Thoracic aorta (tissue), 2 donors: ENCODE measurements at regions not wholly inside any gene's neighbourhood (a gene's known extent, or its start where the extent isn't known, plus 50 kb on each side); places are given as distances from the start of the nearest gene placed in this dataset.

Experiments used
- ATAC-seq: fragments of 150-250 bp; one replicate; pipeline ENCODE4 v1.8.0; 2017; ENCODE audit warnings: low read depth; ENCODE audit not compliant: insufficient number of reproducible peaks, low FRiP score
- DNase-seq: peaks from one replicate; pipeline ENCODE4 v3.0.0-alpha.2; 2020; ENCODE audit warnings: low spot score
- H3K27ac ChIP-seq, 2 donors: fragments of 200-600 bp; sonication (generic); 1 replicate in 1 of 2; 2 replicates in 1 of 2; pipeline ENCODE4 v1.5.1; 2016; ENCODE audit warnings: mild to moderate bottlenecking in 2 of 2, moderate library complexity in 2 of 2
- H3K27me3 ChIP-seq: fragments of 200-600 bp; sonication (generic); replicated peaks from 2 replicates; pipeline ENCODE4 v1.6.0; 2016; ENCODE audit warnings: mild to moderate bottlenecking; ENCODE audit not compliant: insufficient read depth
- H3K36me3 ChIP-seq: fragments of 200-600 bp; sonication (generic); one replicate; pipeline ENCODE4 v1.5.1; 2016
- H3K4me1 ChIP-seq, 2 donors: fragments of 200-600 bp; sonication (generic); 1 replicate in 1 of 2; 2 replicates in 1 of 2; pipeline versions ENCODE4 v1.5.1 to v1.6.0; 2016; ENCODE audit warnings: low read depth in 2 of 2, mild to moderate bottlenecking in 1 of 2; ENCODE audit not compliant: control insufficient read depth in 1 of 2
- H3K4me3 ChIP-seq: fragments of 200-600 bp; sonication (generic); 2 replicates; pipeline ENCODE4 v1.5.1; 2016; ENCODE audit warnings: mild to moderate bottlenecking
- H3K9me3 ChIP-seq: fragments of 200-600 bp; sonication (generic); 2 replicates; pipeline ENCODE4 v1.5.1; 2016
- TF ChIP-seq, protein P1 (sequence below): fragments of 200-600 bp; sonication (generic); IDR thresholded peaks from one replicate; pipeline ENCODE4 v1.5.1; 2019; ENCODE audit warnings: antibody characterized with exemption

GRCh38 chr16:65710107-65710506 lies 588.2 kb upstream of the CDH11 start:
- ATAC-seq (no peak), DNase-seq (no peak)
- TF ChIP-seq, protein P1, sequence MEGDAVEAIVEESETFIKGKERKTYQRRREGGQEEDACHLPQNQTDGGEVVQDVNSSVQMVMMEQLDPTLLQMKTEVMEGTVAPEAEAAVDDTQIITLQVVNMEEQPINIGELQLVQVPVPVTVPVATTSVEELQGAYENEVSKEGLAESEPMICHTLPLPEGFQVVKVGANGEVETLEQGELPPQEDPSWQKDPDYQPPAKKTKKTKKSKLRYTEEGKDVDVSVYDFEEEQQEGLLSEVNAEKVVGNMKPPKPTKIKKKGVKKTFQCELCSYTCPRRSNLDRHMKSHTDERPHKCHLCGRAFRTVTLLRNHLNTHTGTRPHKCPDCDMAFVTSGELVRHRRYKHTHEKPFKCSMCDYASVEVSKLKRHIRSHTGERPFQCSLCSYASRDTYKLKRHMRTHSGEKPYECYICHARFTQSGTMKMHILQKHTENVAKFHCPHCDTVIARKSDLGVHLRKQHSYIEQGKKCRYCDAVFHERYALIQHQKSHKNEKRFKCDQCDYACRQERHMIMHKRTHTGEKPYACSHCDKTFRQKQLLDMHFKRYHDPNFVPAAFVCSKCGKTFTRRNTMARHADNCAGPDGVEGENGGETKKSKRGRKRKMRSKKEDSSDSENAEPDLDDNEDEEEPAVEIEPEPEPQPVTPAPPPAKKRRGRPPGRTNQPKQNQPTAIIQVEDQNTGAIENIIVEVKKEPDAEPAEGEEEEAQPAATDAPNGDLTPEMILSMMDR, result no peak
- H3K27me3 ChIP-seq, result no peaks in the 10 kb centered on the region
- no peaks in the 10 kb centered on the region for H3K36me3 ChIP-seq
- H3K9me3 ChIP-seq, result no peaks in the 10 kb centered on the region
- H3K4me3 ChIP-seq, result no peak overlapping the region
- no peaks in the 10 kb centered on the region for H3K4me1 ChIP-seq
- no peak overlapping the region for H3K27ac ChIP-seq

- Histone ChIP-seq H3K27me3 (no peaks in the 10 kb centered on the region), H3K4me3 (no peak overlapping the region), H3K27ac (no peak overlapping the region), H3K36me3 (no peaks in the 10 kb centered on the region), H3K9me3 (no peaks in the 10 kb centered on the region), H3K4me1 (no peaks in the 10 kb centered on the region)
- TF ChIP-seq, protein P1, result no peak
- DNase-seq (no peak), ATAC-seq (no peak)
Measured at GRCh38 chr16:65704866-65705265, 583.0 kb upstream of the CDH11 start.

DNA sequence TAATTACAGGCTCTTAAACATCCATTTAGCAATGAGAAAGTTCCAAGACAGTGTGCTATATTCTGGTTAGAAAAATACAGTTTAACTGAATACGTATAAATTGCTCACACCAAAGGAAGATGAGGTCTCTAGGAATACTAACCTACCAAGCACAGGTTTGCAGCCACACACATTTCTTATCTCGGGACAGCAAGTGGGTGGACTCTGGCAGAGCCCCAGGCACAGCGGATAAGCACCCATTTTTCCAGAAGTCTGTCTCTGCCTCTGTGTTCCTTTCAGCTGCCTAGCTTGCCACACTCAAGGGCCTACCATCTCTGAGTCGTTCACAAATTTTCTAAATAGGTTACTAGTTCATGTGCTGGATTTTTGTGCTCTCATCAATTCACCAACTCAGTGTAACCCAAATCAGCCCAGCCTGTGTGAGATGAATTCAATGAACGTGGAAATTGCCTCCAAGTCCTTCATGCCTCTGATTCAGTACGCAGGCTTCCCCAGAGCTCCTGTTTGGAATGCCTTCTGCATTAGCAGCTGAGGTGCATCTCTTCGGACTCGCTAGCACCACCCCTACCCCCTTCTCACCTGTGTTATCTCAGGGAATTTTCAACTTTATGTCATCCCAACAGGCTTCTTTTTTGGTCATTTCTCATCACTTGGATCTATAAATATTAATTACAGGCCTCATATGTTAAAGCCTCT lies 581.0 kb upstream of the CDH11 start:
- no peaks in the 10 kb centered on the region for H3K27me3 ChIP-seq
- no peak overlapping the region for H3K4me3 ChIP-seq
- no peaks in the 10 kb centered on the region for H3K36me3 ChIP-seq
- ATAC-seq (no peak), DNase-seq (no peak)
- no peak overlapping the region for H3K27ac ChIP-seq
- H3K4me1 ChIP-seq, result peaks cover 0 to 9% of the 10 kb centered on the region in 2 donors
- TF ChIP-seq, protein P1, result no peak
- no peaks in the 10 kb centered on the region for H3K9me3 ChIP-seq

DNA sequence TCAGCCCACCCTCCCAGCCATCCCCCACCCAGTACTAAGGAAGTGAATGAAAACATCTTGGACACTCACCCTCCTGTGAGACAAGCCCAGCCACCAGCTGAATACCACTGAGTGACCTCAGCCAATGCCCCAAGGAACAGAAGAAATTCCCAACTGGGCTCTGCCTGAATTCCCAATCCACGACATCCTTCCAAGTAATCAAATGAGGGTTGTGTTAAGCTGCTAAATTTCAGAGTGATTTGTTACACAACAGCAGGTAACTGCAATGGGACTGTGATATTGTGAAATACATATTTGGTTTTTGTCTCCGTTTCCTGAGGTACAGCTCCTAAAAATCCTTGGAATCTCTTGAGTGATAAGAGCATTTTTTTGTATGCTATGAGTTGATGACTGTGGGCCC lies 578.7 kb upstream of the CDH11 start:
- no peak for DNase-seq
- ATAC-seq, result no peak
- Histone ChIP-seq H3K4me1 (peaks cover 0 to 9% of the 10 kb centered on the region in 2 donors), H3K27ac (no peak overlapping the region), H3K9me3 (no peaks in the 10 kb centered on the region), H3K27me3 (no peaks in the 10 kb centered on the region), H3K4me3 (no peak overlapping the region), H3K36me3 (no peaks in the 10 kb centered on the region)
- TF ChIP-seq, protein P1, result no peak

DNA sequence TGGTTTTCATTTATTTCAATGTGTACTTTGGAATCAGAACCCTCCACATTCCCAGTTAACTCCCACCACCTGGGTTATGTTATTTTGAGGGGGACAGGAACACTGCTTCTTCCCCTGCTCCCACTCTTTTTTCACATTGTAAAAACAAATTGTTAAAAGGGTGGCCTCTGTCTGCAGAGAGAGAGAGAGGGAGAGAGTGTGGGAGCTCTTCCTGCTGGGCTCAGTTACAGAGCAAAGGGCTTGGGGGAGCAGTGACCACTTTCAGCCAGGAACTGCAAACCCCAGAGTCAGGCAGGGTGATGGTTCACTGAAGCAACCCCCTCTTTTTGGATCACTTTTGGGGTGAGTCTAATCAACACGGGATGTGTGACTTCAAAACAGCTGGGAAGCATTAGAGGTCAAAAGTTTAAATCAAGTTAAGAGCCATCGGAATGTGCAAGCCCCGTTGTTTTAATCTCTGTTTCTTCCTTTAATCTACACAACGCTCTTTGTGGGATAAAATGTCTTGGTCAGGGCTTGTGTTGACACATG lies 577.0 kb upstream of the CDH11 start:
- H3K27ac ChIP-seq, result no peak overlapping the region
- TF ChIP-seq, protein P1, result no peak
- DNase-seq (no peak), ATAC-seq (no peak)
- no peaks in the 10 kb centered on the region for H3K36me3 ChIP-seq
- H3K9me3 ChIP-seq, result no peaks in the 10 kb centered on the region
- H3K4me1 ChIP-seq, result peaks cover 0 to 9% of the 10 kb centered on the region in 2 donors
- no peaks in the 10 kb centered on the region for H3K27me3 ChIP-seq
- H3K4me3 ChIP-seq, result no peak overlapping the region
